Muscle of arm (tissue), 1 donor: ENCODE measurements at regions not wholly inside any gene's neighbourhood (a gene's known extent, or its start where the extent isn't known, plus 50 kb on each side); places are given as distances from the start of the nearest gene placed in this dataset.
"Not testable (repeated sequence)": the region's sequence is repeated elsewhere in the genome, so short reads cannot be mapped to it uniquely, and the experiment has no call there.

Source experiments
- DNase-seq: peaks from one replicate; pipeline ENCODE4 v3.0.0-alpha.2; 2013

DNA sequence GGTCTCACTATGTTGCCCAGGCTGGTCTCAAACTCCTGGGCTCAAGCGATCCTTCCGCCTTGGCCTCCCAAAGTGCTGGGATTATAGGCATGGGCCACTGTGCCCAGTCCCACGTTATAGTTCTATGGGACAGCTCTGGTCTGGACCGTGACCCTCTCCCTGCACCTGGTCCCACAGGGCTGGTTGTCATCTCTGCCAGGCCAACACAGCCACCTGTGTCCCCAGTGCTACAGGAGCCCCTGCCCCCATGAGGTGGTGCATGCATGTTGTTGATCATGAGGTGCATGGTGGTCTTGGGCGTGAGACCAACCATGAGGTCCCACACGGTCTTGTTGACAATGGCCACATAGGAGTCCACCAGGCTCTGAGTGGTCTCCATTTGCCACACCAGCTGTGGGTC lies 51.0 kb upstream of the UBE2Q2 start:
- not testable (repeated sequence) for DNase-seq

DNA sequence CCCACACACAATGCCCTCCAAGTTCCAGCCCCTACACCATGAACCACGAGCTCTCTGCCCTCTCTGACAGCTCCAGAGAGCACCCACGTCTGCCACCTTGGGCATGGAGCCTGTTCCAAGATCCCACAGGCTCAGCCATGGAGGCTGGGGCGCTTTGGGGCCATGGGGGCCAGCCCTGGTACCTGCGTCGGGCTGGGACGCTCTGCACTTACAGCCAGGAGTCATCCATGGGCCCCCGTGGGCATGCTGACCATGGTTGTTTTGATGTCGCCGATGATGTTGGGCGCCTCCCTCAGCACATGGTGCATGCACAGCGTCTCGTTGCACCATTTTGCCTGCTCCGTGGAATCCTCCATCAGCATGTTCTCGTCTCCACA lies 51.9 kb upstream of the UBE2Q2 start:
- DNase-seq, result no peak

DNA sequence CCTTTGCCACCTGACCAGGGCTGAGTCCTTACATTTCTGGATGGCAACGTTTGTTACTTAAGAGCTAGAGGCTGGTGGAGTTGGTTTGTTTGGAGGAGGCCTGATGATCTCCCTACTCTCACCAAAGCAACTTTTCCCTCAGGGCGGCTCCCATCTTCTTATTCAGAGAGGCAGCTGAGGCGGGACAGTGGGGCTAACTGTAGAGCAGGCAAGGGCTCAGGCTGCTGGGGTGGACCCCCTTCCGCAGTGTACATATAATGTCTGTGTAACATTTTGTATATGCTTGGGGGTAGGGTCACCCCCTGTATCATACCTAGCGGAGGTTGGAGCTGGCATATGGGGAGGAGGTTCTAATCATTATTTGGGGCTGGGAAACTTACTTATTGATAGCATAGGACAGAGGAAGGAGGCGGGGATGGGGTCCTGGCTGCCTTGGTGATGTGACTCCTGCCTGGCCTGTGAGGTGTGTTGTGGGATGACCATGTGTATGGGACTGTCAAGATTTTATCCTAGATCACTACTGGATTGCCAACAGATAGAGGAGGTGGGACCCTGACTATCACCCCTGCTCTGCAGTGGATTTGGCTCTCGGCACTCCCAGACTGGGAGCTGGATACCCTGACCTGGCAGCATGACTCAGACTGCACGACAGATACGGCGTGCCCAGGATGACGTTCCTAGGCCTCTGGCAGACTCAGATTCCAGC lies 52.5 kb upstream of the UBE2Q2 start:
- no peak for DNase-seq

DNA sequence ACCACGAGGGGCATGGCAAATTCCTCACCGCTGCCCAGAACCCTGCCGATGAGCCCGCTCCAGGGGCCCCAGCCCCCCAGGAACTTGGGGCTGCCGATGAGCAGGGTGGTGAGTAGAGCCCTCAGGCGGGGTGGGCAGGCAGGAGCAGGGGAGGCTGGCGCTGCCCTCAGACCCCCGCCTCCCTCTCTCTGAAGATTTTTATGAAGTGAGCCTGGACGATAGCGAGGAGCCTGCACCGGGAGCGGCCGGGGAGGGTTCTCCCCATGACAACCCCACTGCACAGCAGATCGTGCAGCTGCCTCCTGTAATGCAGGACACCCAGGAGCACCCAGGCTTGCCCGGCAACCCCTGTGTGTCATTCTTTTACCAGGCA lies 56.7 kb upstream of the UBE2Q2 start:
- no peak for DNase-seq

DNA sequence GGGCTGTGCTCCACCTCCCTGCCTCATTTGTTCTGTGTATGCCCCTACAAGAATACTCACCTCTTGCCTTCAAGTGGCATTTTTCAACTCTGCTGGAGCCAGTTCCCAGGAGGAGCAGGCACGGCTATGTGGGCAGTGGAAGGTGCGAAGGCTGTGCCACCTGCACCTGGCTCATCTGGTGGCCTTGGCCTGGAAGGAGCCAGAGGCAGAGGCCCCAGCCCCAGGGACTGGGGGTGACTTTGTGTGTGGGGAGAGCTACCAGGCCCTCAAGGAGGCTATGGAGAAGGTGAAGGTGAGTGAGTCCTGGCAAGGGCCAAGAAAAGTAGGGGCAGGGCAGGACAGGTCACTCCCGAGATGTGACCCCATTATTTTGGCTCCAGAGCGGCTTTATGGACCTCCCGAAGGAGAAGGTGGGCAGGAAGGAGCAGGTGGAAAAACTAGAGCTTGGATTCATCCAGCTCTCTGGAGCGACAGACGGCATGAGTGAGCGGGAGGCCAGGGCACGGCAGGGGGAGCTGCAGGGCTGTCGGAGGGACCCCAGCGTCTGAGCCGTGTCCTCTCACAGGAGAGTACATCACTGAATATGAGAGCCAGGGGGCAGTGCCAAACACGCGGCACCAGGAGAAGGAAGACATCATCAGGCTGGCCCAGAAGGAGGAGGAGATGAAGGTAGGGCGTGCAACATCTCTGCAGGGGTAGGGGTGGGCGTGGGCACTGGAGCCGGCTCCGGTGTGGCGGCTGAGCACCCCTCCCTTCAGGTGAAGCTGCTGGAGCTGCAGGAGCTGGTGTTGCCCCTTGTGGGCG lies 57.3 kb upstream of the UBE2Q2 start:
- peak; percentile 20 for DNase-seq

DNA sequence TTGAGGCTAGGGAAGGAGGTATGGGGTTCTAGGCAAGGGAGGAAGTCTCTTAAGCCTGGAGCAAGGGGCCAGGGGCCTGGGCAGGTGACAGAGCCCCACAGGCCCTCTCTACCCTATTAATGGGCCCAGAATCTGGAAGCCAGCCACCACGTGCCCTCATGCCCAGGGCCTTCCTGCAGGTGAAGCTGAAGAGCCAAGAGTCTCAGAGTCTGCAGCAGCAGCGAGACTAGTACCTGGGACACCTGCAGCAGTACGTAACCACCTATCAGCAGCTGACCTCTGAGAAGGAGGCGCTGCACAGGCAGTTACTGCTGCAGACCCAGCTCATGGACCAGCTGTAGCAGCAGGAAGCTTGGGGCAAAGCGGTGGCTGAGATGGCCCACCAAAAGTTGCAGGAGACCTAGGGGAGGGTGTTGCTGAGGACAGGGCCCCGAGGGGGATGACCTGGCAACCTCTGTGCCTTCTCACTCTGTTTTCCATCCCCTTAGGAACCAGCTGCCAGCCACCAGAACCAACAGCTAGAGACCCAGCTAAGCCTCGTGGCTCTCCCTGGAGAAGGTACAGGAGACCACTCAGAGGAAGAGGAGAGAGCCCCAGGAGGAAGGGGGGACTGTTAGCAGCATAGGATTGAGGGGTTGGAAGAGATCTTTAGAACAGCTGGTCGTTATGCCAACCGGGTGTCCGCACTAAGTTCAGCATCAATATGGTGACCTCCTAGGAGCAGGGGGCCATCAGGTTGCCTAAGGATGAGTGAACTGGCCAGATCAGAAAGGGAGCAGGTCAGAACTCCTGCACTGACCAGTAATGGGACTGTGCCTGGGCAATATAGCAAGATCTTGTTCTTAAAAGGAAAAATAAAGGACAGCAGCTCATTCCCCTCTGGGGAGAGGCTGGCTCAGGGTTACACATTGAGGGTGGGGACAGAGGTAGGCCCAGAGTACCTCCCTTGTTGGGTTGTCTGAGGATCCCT lies 58.5 kb upstream of the UBE2Q2 start:
- not testable (repeated sequence) for DNase-seq

DNA sequence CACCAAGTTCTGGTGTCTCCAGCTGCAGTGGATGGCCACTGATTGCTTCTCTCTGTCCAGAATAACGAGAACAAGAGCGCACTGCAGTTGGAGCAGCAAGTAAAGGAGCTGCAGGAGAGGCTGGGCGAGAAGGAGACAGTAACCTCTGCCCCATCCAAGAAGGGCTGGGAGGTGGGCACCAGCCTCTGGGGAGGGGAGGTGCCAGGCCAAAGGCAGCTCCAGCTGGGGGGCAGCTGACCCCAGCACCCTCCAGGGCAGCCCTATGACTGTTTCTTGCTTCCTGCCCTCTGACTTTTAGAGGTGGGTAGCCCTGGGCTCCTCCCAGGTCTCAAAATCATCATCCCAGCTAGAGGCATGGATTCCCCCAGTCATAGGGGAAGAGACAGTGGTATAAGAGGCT lies 59.7 kb upstream of the UBE2Q2 start:
- DNase-seq, result not testable (repeated sequence)

DNA sequence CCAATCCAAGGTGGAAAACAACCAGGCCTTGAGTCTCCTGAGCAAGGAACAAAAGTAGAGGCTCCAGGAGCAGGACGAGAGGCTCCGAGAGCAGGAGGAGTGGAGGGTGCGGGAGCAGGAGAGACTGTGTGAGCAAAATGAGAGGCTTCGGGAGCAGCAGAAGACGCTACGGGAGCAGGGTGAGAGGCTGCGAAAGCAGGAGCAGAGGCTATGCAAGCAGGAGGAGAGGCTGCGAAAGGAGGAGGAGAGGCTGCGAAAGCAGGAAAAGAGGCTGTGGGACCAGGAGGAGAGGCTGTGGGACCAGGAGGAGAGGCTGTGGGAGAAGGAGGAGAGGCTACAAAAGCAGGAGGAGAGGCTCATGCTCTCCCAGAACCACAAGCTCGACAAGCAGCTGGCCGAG lies 60.3 kb upstream of the UBE2Q2 start:
- no peak for DNase-seq

DNA sequence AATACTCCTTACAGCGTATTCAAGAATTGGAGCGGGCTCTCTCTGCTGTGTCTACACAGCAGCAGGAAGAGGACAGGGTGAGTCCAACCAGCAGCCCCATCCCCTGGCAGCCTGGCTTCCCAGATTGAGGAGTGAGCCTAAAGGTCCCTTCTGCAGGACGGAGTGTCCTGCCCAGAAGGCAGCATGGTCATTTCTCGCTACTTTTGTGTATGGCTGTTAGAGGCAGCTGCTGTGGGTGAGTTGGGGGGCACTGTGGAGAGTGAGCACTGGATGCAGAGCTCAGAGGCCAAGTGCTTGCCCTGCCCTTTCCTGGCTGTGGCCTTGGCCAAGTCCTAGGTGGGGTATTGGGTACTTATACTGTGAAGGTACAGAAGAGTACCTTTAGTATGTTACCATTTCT lies 62.3 kb upstream of the UBE2Q2 start:
- DNase-seq, result not testable (repeated sequence)

DNA sequence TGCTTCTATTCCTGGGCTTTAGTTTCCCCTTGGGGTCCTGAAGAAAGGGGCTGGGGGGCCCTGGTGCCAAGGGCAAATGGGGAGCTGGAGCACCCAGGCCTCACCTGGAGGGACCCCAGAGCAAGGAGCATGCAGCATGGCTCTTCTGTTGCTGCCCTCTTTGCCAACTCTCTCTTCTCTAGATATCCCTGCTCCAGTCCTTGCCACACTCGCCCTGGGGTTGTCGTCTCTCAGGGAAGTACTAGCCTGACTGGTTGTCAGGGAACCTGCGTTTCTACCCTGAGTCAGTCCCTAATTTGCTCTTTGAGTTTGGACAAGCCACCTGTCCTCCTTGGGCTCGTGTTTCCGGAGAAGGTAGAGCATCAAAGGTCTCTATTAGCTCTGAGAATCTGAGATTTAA lies 63.7 kb upstream of the UBE2Q2 start:
- DNase-seq, result no peak

DNA sequence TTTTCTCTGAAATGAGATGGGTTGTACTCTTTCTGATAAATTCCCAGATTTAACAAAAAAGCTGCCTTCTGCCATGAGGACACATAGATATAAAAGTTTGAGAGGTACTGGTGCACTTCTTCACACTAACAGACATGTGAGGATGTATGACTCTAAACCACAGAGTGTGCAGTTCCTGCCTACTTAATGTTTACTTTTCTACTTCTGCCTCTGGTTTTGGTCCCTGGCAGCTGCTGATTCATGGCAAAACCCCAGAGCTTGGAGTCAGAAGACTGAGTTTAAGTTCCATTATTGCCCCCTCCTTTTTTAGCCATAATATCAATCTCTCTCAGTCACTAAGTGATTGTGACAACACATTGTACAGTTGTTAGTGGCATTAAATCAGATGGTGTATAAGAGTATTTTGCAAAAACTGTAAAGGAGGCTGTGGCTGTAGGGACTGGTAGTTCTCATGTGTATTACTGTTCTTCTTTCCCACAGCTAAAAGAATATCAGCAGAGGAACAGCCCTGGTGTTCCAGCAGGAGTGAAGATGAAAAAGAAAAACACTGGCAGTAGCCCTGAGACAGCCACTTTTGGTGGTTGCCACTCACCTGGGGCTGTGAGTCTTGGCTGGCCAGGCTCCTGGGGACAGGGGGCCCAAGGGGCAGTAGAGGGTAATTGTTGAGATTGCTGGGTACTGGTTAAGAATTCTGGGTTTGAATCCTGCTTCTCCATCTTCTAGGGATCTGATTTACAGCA lies 64.4 kb upstream of the CSPG4 start:
- not testable (repeated sequence) for DNase-seq

DNA sequence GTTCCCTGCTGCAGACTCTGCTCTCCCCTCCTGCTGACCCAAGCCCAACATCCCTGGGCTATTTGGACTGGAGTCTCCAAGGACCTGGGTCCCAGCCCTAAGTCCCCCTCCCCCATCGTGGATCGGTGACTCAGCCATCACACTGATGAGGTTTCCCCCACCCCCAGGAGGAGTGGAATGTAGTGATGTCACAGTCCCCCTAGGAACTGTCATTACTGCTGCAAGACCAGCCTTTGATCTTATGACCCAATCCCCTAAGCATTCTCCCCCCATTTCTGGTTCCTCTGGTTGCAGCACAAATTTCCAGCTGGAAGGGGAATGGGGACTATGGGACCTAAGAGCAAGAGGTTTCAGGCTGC lies 63.4 kb upstream of the CSPG4 start:
- no peak for DNase-seq

DNA sequence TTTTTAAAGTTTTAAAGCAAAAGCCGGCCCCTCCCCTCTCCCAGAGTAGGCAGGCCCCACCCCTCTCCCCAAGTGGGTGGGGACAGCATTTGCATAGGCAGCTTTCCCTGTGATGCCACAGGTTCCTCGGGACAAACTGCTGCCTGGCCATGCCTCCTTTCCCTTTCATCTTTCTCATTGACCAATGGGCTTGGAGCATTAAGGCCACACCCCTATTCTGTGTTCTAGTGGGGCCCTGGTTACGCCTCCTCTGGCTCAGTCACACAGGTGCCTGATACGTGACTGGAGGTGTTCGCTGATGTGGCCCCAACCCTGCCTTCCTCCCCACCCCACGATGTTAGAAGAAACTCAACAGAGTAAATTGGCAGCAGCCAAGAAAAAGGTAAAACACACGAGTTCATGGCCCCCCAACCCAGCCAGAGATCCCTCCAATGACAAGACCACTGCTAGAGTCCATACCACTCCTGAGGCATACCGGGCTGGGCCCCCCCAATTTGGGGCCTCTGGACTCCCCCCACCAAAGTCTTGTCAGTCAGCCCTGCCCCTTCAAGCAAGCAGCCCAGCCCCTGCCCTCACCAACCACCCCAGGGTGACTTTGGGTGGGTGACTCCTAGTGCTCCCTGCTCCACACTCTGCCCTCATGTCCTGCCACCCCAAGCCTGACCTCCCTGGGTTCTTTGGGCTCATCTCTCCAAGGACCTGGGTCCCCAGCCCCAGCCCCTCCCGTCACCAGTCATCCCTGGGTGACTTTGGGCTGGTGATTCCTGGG lies 62.8 kb upstream of the CSPG4 start:
- no peak for DNase-seq

DNA sequence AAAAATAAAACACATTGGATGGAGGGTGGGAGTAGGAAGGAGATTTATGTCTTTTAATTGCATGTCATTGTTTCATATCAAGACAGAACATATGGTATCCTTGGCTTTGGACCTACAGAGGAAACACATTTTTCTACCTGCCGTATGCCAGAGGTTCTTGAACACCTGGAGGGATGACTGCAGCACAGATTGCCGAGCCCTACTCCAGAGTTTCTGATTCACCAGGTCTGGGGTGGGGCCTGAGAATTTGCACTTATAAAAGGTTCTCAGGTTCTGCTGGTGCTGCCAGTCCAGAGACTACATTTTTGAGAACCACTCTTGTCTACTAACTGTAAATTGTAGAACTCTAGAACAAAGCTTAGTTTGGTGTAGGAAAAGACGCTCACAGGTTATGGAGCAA lies 61.3 kb upstream of the CSPG4 start:
- not testable (repeated sequence) for DNase-seq

DNA sequence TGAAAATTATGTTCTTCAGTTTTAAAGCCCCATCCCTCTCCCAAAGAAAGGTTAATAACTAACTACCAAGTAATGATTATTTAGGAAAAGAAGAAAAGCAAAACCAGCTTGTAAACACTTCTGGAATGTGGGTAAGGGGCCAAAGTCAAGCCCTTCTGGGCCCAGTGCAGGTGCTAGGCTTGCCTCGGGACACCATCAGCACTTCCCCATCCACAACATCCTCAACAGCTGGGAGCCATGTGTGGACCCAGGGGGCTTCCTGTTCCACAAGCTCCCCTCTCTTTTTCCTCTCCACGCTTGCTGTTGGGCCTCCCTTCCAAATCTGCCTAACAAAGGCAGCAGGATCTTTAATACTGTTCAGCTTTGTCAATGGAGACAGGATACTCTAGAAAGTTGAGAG lies 58.4 kb upstream of the CSPG4 start:
- peak; percentile 31 for DNase-seq

DNA sequence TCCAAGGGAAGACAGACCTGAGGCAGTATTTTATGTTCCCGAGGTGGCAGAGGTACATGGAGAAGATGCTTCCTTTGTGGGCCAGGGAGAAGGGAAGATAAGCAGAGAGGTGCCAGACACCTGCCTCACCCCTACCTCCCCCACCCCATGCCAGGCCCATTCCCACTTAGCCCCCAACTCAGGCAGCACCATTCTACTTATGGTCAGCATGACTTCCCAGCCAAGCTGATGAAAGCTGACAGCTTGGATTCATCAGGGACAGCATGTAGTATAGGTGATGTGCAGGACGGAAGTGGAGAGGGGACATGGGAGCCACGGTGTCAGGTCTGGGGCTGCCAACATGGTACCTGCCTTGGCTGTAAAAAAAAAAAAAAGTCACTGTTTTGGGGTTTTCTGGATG lies 57.5 kb upstream of the CSPG4 start:
- DNase-seq, result no peak

DNA sequence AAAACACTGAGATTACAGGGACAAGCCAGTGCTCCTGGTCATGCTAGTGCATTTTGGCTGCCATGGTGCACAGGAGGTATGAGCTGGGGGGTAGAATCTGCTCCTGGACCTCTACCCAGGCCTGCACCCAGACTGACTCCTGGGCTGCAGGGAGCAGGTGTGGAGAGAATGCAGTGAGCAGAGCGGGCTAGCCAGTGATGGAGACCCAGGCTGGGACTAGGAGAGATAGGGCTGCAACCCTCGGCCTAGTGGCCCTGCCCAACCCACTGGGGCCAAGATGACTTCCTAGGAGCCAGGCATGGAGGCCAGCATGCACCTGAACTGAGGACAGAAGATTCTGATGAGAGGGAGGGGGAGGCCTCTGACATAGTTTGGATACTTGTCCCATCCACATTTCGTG lies 55.9 kb upstream of the CSPG4 start:
- DNase-seq, result not testable (repeated sequence)

DNA sequence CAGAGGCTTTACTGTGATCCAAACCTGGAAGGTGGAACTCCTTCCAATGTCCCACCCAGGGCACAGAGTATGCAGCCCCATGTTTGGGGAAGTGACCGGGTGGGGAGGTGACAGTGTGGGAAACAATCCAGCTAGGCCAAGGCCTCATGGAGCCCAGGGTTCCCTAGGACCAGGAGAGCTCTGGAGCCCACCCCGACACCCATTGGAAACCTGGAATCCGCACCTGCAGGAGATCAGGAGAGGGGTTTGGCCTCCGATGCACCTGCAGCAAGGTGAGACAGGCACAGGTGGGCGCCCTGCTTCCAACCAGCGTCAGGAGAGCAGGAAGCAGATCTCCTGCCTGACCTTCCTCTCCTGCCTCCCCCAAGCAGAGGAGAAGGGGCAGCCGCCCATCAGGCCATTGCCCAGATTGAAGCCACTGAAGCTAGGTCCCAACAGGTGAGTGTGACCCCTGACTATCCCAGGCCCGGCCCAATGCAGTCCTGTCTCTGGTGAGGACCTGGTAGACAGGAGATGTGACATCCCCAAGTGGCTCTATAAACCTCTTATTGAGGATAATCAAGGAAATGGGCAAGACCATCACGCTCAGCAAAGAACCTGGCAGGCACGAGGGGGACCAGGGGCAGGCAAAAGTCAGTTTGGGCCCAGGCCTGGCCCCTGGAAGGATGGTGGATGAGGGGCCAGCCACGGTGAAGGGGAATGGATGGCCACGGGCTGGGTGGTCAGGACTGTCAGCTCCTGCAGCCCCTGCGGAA lies 53.1 kb upstream of the CSPG4 start:
- DNase-seq, result not testable (repeated sequence)

DNA sequence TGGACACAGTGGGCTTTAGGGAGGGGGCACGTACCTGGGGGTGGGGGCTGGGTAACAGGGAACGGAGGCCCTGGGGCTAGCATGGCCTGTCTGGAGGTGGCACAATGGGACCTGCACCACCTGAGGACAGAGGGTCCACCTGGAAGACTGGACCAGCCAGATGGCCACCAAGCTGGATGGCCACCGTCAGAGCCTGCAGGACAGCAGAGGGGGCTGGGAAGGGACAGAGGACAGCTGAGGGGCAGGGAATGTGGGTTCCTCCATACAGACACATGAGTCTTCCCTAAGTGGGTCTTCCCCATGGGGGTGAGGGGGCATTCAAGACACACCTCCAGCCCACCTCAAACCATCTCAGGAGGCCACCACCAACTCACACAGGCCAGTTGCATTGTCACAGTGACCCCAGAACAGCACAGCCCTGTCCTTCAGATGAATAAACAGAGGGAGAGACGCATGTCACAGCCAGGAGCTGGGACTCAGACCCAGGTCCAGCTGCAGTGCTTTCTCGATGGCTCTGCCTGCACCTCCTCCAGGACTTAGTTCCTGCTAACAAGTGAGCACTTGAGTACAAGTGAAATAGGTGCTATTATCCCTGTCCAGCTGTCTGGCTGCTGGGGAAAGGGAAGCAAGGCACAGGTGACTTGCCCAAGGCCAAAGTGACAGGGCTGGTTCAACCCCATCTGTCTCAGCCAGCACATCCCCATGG lies 52.4 kb upstream of the CSPG4 start:
- DNase-seq, result not testable (repeated sequence)
